A673 (cell line): ENCODE measurements at regions not wholly inside any gene's neighbourhood (a gene's known extent, or its start where the extent isn't known, plus 50 kb on each side); places are given as distances from the start of the nearest gene placed in this dataset.

Source experiments
- BruUV-seq: library from RNA; stranded (reverse); fragments of 400-500 nt; replicated peaks from 2 replicates; lab custom pipeline; 2021; lab: Mats Ljungman, UMichigan
- CTCF ChIA-PET: fragments of 300-600 bp; sonication (Branson Sonifier 250); formaldehyde crosslinking; loops from one replicate; lab custom pipeline; 2022; ENCODE audit warnings: antibody characterized with exemption; lab: Charles Lee
- POLR2A ChIA-PET: fragments of 300-600 bp; sonication (Branson Sonifier 250); formaldehyde crosslinking; loops from one replicate; lab custom pipeline; 2022; ENCODE audit warnings: antibody characterized with exemption; ENCODE audit not compliant: low non-redundant PET; lab: Charles Lee
- DNase-seq: peaks from one replicate; pipeline ENCODE4 v3.0.0-alpha.2; 2015; ENCODE audit warnings: low spot score
- H3K27ac ChIP-seq: fragments of 200-600 bp; sonication (generic); 2 replicates; pipeline ENCODE4 v1.5.1; 2016; ENCODE audit warnings: mixed run types, low read depth, mild to moderate bottlenecking, mixed read lengths, antibody characterized with exemption, low read length; ENCODE audit not compliant: poor library complexity, severe bottlenecking
- H3K27me3 ChIP-seq: fragments of 200-600 bp; sonication (generic); replicated peaks from 2 replicates; pipeline ENCODE4 v1.6.1; 2017; ENCODE audit warnings: mixed run types, low read depth, mild to moderate bottlenecking, mixed read lengths, antibody characterized with exemption, low read length; ENCODE audit not compliant: insufficient read depth, poor library complexity
- H3K36me3 ChIP-seq: fragments of 200-600 bp; sonication (generic); 2 replicates; pipeline ENCODE4 v1.6.1; 2016; ENCODE audit warnings: mixed run types, mild to moderate bottlenecking, mixed read lengths, antibody characterized with exemption, low read length; ENCODE audit not compliant: insufficient read depth, poor library complexity, severe bottlenecking
- H3K4me1 ChIP-seq: fragments of 200-600 bp; sonication (generic); 2 replicates; pipeline ENCODE4 v1.6.1; 2017; ENCODE audit warnings: mixed run types, mild to moderate bottlenecking, mixed read lengths, antibody characterized with exemption, low read length; ENCODE audit not compliant: insufficient read depth, poor library complexity, severe bottlenecking
- H3K4me3 ChIP-seq: fragments of 200-600 bp; sonication (generic); 2 replicates; pipeline ENCODE4 v1.5.1; 2016; ENCODE audit warnings: low read depth, mixed run types, mild to moderate bottlenecking, mixed read lengths, low read length; ENCODE audit not compliant: poor library complexity, severe bottlenecking
- H3K9me3 ChIP-seq: fragments of 200-600 bp; sonication (generic); 2 replicates; pipeline ENCODE4 v1.6.1; 2016; ENCODE audit warnings: mixed run types, low read depth, mild to moderate bottlenecking, mixed read lengths, antibody characterized with exemption, low read length; ENCODE audit not compliant: poor library complexity, severe bottlenecking
- CTCF ChIP-seq: fragments of 300-800, 200-600 bp; sonication (generic); conservative IDR thresholded peaks from 2 replicates; pipeline ENCODE4 v1.5.1; 2017; ENCODE audit warnings: low read depth, mild to moderate bottlenecking, antibody characterized with exemption, low read length, moderate library complexity, mixed read lengths
- EZH2 ChIP-seq: fragments of 200-600 bp; sonication (generic); IDR thresholded peaks from 2 replicates; pipeline ENCODE4 v1.6.1; 2017; ENCODE audit warnings: borderline replicate concordance, low read depth, mild to moderate bottlenecking, mixed read lengths, antibody characterized with exemption, low read length; ENCODE audit not compliant: poor library complexity, severe bottlenecking
- intact Hi-C: fragments of 100-400 bp; cut with micrococcal nuclease; formaldehyde crosslinking; loops from one replicate; pipeline ENCODE4 v1.10.0; 2022; ENCODE audit not compliant: unreplicated experiment

GRCh38 chr6:164000276-164000675 is 585.8 kb downstream of the QKI start:
- no peaks in the 10 kb centered on the region for H3K9me3 ChIP-seq
- ChIA-PET POLR2A (no interaction called here), CTCF (no interaction called here)
- intact Hi-C loops, result no loop called here
- H3K27ac ChIP-seq, result no peak overlapping the region
- H3K4me1 ChIP-seq, result no peaks in the 10 kb centered on the region
- no peak for DNase-seq
- no peaks in the 10 kb centered on the region for H3K36me3 ChIP-seq
- no TSS peak for BruUV-seq
- no peaks in the 10 kb centered on the region for H3K27me3 ChIP-seq
- no peak overlapping the region for H3K4me3 ChIP-seq
- TF ChIP-seq CTCF (no peak), EZH2 (no peak)

- TF ChIP-seq CTCF (no peak), EZH2 (no peak)
- no peak overlapping the region for H3K4me3 ChIP-seq
- ChIA-PET CTCF (no interaction called here), POLR2A (no interaction called here)
- H3K36me3 ChIP-seq, result no peaks in the 10 kb centered on the region
- H3K27ac ChIP-seq, result no peak overlapping the region
- no peak for DNase-seq
- intact Hi-C loops, result no loop called here
- no peaks in the 10 kb centered on the region for H3K27me3 ChIP-seq
- BruUV-seq, result no TSS peak
- H3K9me3 ChIP-seq, result no peaks in the 10 kb centered on the region
- H3K4me1 ChIP-seq, result peaks cover 4% of the 10 kb centered on the region
Observed at GRCh38 chr6:163999475-164000125, 585.1 kb downstream of the QKI start.

GRCh38 chr6:163998496-163998895 is 584.0 kb downstream of the QKI start:
- Histone ChIP-seq H3K4me3 (no peak overlapping the region), H3K4me1 (peaks cover 4% of the 10 kb centered on the region), H3K27me3 (no peaks in the 10 kb centered on the region), H3K9me3 (no peaks in the 10 kb centered on the region), H3K27ac (no peak overlapping the region), H3K36me3 (no peaks in the 10 kb centered on the region)
- ChIA-PET POLR2A (no interaction called here), CTCF (no interaction called here)
- BruUV-seq, result no TSS peak
- intact Hi-C loops, result no loop called here
- TF ChIP-seq EZH2, result no peak
- no peak for TF ChIP-seq CTCF
- DNase-seq, result no peak
